Astrocyte (in vitro differentiated cells and primary cell): ENCODE measurements at regions not wholly inside any gene's neighbourhood (a gene's known extent, or its start where the extent isn't known, plus 50 kb on each side); places are given as distances from the start of the nearest gene placed in this dataset.

Experiments
- DNase-seq: peaks from one replicate; pipeline ENCODE4 v3.0.0-alpha.2; 2010; ENCODE audit warnings: low read depth
- FAIRE-seq: peaks from 2 replicates; lab custom pipeline; 2011; peaks lifted over from hg19 to GRCh38; lab: Jason Lieb, UNC
- H2AFZ ChIP-seq: 2 replicates; pipeline ENCODE4 v1.6.0; 2012; ENCODE audit warnings: low read depth, low read length, inconsistent platforms
- H3K27ac ChIP-seq: 2 replicates; pipeline ENCODE4 v1.5.1; 2011; ENCODE audit warnings: low read depth, low read length, inconsistent platforms
- H3K27me3 ChIP-seq: 2 replicates; pipeline ENCODE4 v1.6.0; 2011; ENCODE audit warnings: low read length, inconsistent platforms; ENCODE audit not compliant: insufficient read depth
- H3K36me3 ChIP-seq: 2 replicates; pipeline ENCODE4 v1.5.1; 2011; ENCODE audit warnings: low read length, inconsistent platforms; ENCODE audit not compliant: insufficient read depth
- H3K4me1 ChIP-seq: 2 replicates; pipeline ENCODE4 v1.5.1; 2011; ENCODE audit warnings: low read length, inconsistent platforms; ENCODE audit not compliant: insufficient read depth
- H3K4me2 ChIP-seq: 2 replicates; pipeline ENCODE4 v1.6.0; 2012; ENCODE audit warnings: low read length, inconsistent platforms
- H3K4me3 ChIP-seq: 2 replicates; pipeline ENCODE4 v1.5.1; 2011; ENCODE audit warnings: low read depth, mild to moderate bottlenecking, low read length, inconsistent platforms; ENCODE audit not compliant: insufficient read depth
- H3K79me2 ChIP-seq: 2 replicates; pipeline ENCODE4 v1.6.0; 2012; ENCODE audit warnings: mild to moderate bottlenecking, low read length, inconsistent platforms; ENCODE audit not compliant: insufficient read depth
- H3K9ac ChIP-seq: 2 replicates; pipeline ENCODE4 v1.6.0; 2012; ENCODE audit warnings: mild to moderate bottlenecking, low read length, inconsistent platforms
- H3K9me3 ChIP-seq: 2 replicates; pipeline ENCODE4 v1.5.1; 2012; ENCODE audit warnings: low read depth, mild to moderate bottlenecking, low read length, inconsistent platforms; ENCODE audit not compliant: insufficient read depth
- H4K20me1 ChIP-seq: 2 replicates; pipeline ENCODE4 v1.6.0; 2012; ENCODE audit warnings: low read length, inconsistent platforms; ENCODE audit not compliant: insufficient read depth
- H3K27ac Mint-ChIP-seq: one replicate; pipeline ENCODE4 v1.8.0; 2021; ENCODE audit warnings: mild to moderate bottlenecking, mixed read lengths; ENCODE audit not compliant: unreplicated experiment
- H3K27me3 Mint-ChIP-seq: one replicate; pipeline ENCODE4 v1.8.0; 2021; ENCODE audit warnings: low read depth, mixed read lengths; ENCODE audit not compliant: unreplicated experiment
- H3K36me3 Mint-ChIP-seq: one replicate; pipeline ENCODE4 v1.8.0; 2021; ENCODE audit warnings: low read depth, mixed read lengths; ENCODE audit not compliant: unreplicated experiment
- H3K4me1 Mint-ChIP-seq: one replicate; pipeline ENCODE4 v1.8.0; 2021; ENCODE audit warnings: low read depth, mixed read lengths; ENCODE audit not compliant: unreplicated experiment
- H3K4me3 Mint-ChIP-seq: one replicate; pipeline ENCODE4 v1.8.0; 2021; ENCODE audit warnings: mild to moderate bottlenecking, moderate library complexity, mixed read lengths; ENCODE audit not compliant: unreplicated experiment
- H3K9me3 Mint-ChIP-seq: one replicate; pipeline ENCODE4 v1.8.0; 2021; ENCODE audit warnings: mild to moderate bottlenecking, mixed read lengths; ENCODE audit not compliant: unreplicated experiment
- CTCF ChIP-seq: IDR thresholded peaks from 2 replicates; pipeline ENCODE4 v1.5.1; 2011; ENCODE audit warnings: low read depth, mild to moderate bottlenecking, inconsistent platforms, low read length, moderate library complexity; ENCODE audit not compliant: insufficient read depth
- EZH2 ChIP-seq: IDR thresholded peaks from 2 replicates; pipeline ENCODE4 v1.6.1; 2012; ENCODE audit warnings: mild to moderate bottlenecking, low read length, inconsistent platforms; ENCODE audit not compliant: insufficient read depth

GRCh38 chr10:118950997-118951637, 78.4 kb upstream of the NANOS1 start:
- Histone ChIP-seq H4K20me1 (no peaks in the 10 kb centered on the region), H2AFZ (no peak overlapping the region), H3K79me2 (no peaks in the 10 kb centered on the region), H3K9me3 (no peaks in the 10 kb centered on the region), H3K4me2 (no peak overlapping the region), H3K9ac (no peak overlapping the region), H3K27me3 (peaks cover 2% of the 10 kb centered on the region), H3K27ac (no peak overlapping the region), H3K4me1 (peaks cover 10% of the 10 kb centered on the region), H3K4me3 (no peak overlapping the region), H3K36me3 (no peaks in the 10 kb centered on the region)
- H3K4me3 Mint-ChIP-seq = no peak overlapping the region
- peaks cover 30% of the 10 kb centered on the region for H3K27me3 Mint-ChIP-seq
- TF ChIP-seq EZH2 (no peak), CTCF (no peak)
- FAIRE-seq (no peak), DNase-seq (no peak)
- H3K9me3 Mint-ChIP-seq = peaks cover 4% of the 10 kb centered on the region
- peaks cover 8% of the 10 kb centered on the region for H3K4me1 Mint-ChIP-seq
- H3K36me3 Mint-ChIP-seq = no peaks in the 10 kb centered on the region
- no peak overlapping the region for H3K27ac Mint-ChIP-seq

DNA sequence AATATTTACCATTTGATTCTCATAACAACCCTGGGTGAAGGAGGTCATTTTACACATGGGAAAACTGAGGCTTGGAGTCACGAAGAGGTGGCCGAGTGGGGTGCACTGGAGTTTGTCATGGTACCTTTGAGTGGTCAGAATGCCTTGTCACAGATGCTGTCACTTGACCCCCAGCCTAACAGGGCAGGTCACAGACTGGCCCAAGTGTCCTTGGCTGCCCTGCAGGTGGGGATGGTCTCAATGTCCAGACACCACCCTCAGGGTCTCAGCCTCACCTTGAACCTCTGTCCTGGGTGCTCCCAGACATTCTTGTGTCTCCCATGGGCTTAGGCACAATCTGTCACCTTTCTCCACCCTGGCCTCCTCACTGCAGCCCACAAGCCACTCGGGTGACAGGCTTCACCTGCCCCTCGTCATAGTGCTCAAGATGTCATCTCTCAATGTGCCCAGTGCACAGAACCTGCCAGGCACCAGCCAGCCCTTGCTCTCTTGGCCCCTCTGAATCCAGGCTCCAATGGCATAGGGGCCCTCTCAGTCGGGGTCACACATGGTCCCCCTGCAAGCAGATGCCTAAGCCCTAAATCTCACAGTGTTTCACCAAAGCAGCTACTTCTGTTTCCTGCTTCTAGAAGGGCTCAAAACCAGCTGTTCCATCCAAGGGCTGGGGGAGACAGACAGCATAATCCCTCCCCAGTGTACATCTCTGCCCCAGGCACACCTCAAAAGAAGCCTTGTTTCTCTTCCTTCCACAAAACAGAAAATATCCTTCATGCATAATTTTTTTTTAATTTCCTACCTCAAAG, 76.8 kb upstream of the NANOS1 start:
- Mint-ChIP-seq H3K36me3 (no peaks in the 10 kb centered on the region), H3K27ac (no peak overlapping the region), H3K4me1 (peaks cover 8% of the 10 kb centered on the region), H3K4me3 (no peak overlapping the region), H3K9me3 (peaks cover 2% of the 10 kb centered on the region), H3K27me3 (peaks cover 30% of the 10 kb centered on the region)
- DNase-seq (no peak), FAIRE-seq (no peak)
- Histone ChIP-seq H3K9ac (no peak overlapping the region), H3K4me1 (peaks cover 10% of the 10 kb centered on the region), H3K27ac (no peak overlapping the region), H3K36me3 (no peaks in the 10 kb centered on the region), H4K20me1 (no peaks in the 10 kb centered on the region), H3K9me3 (no peaks in the 10 kb centered on the region), H2AFZ (no peak overlapping the region), H3K4me3 (no peak overlapping the region), H3K4me2 (no peak overlapping the region), H3K79me2 (no peaks in the 10 kb centered on the region), H3K27me3 (peaks cover 2% of the 10 kb centered on the region)
- no peak for TF ChIP-seq CTCF
- no peak for TF ChIP-seq EZH2
